Fibroblast of villous mesenchyme (primary cell): ENCODE measurements at regions not wholly inside any gene's neighbourhood (a gene's known extent, or its start where the extent isn't known, plus 50 kb on each side); places are given as distances from the start of the nearest gene placed in this dataset.

Experiments
- DNase-seq: peaks from one replicate; pipeline ENCODE4 v3.0.0-alpha.2; 2010; ENCODE audit warnings: low read depth
- H3K4me3 ChIP-seq: 2 replicates; pipeline ENCODE4 v1.5.1; 2011; ENCODE audit warnings: low read depth, mild to moderate bottlenecking, low read length
- CTCF ChIP-seq: IDR thresholded peaks from 2 replicates; pipeline ENCODE4 v1.5.1; 2012; ENCODE audit warnings: low read depth, mild to moderate bottlenecking, low read length; ENCODE audit not compliant: insufficient read depth

- H3K4me3 ChIP-seq, result no peak overlapping the region
- DNase-seq, result no peak
- no peak for TF ChIP-seq CTCF
Observed at GRCh38 chr9:108724652-108725051, 131.1 kb downstream of the ACTL7B start.

GRCh38 chr9:108724122-108724521 is 131.7 kb downstream of the ACTL7B start:
- no peak for TF ChIP-seq CTCF
- DNase-seq, result no peak
- no peak overlapping the region for H3K4me3 ChIP-seq

- DNase-seq, result no peak
Observed at GRCh38 chr9:108722396-108722795, 133.4 kb downstream of the ACTL7B start.

DNA sequence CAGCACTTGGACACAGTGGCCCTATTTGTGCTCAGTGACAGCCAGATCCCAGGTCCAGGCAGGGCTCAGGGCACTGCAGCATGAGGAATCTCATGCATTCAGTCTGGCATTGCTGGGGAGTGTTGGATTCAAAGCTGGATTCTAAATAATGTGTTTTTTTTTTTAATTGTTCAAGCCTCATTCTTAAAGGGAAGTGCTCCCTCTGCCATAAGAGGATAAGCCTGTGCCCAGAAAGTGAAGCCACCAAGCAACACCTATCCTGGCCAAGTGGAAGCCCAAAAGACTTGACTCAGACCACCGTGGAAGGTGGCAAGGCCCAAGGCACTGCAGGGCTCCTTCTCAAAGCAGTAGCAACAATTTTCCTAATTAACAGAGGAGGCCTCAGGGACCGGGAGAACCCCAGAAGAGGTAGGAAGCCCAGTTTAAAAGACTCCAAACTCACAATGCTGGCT is 135.6 kb downstream of the ACTL7B start:
- no peak for TF ChIP-seq CTCF
- no peak for DNase-seq
- no peak overlapping the region for H3K4me3 ChIP-seq

More at GRCh38 chr9:108722396-108722795, 133.4 kb downstream of the ACTL7B start:
- no peak overlapping the region for H3K4me3 ChIP-seq
- no peak for TF ChIP-seq CTCF

- no peak for TF ChIP-seq CTCF
- DNase-seq, result no peak
- no peak overlapping the region for H3K4me3 ChIP-seq
Observed at GRCh38 chr9:108710424-108710823, 145.4 kb downstream of the ACTL7B start.

- TF ChIP-seq CTCF, result no peak
- no peak for DNase-seq
- H3K4me3 ChIP-seq, result no peak overlapping the region
Observed at GRCh38 chr9:108709997-108710396, 145.8 kb downstream of the ACTL7B start.

DNA sequence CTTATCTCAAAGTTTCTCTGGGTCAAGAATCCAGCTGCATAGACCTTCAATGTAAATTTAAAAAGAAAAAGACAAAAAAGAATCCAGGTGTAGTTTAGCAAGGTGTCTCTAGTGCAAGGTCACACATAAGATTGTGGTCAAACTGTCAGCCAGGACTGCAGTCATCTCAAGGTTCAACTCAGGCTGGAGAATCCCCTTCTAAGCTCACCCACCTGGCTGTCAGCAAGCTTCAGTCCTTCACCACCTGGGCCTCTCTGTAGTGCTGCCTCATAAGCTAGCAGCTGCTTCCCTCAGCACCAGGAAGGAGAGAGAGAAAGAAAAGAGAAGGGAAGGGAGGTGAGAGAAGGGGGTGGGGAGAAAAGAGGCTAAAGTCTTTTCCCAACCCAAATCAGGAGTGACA is 146.7 kb downstream of the ACTL7B start:
- no peak for TF ChIP-seq CTCF
- H3K4me3 ChIP-seq, result no peak overlapping the region
- DNase-seq, result no peak
